DND-41 (cell line): ENCODE measurements at regions not wholly inside any gene's neighbourhood (a gene's known extent, or its start where the extent isn't known, plus 50 kb on each side); places are given as distances from the start of the nearest gene placed in this dataset.

Source experiments
- ATAC-seq: fragments of 200-7000 bp; cut with Tn5 transposase; 3 replicates; pipeline ENCODE4 v1.9.1; 2021; ENCODE audit warnings: low read depth; ENCODE audit not compliant: insufficient read depth
- DNase-seq: peaks from one replicate; pipeline ENCODE4 v3.0.0-alpha.2; 2020
- H2AFZ ChIP-seq: 2 replicates; pipeline ENCODE4 v1.6.0; 2012; ENCODE audit warnings: low read depth, low read length
- H3K27ac ChIP-seq: 2 replicates; pipeline ENCODE4 v1.5.1; 2012; ENCODE audit warnings: low read length, inconsistent platforms
- H3K27me3 ChIP-seq: fragments of 200-600 bp; sonication (generic); 2 replicates; pipeline ENCODE4 v1.6.0; 2012; ENCODE audit warnings: low read length, mild to moderate bottlenecking, inconsistent platforms; ENCODE audit not compliant: insufficient read depth, poor library complexity
- H3K36me3 ChIP-seq: 2 replicates; pipeline ENCODE4 v1.5.1; 2012; ENCODE audit warnings: low read length, inconsistent platforms; ENCODE audit not compliant: insufficient read depth
- H3K4me1 ChIP-seq: 2 replicates; pipeline ENCODE4 v1.5.1; 2012; ENCODE audit warnings: mild to moderate bottlenecking, low read length; ENCODE audit not compliant: insufficient read depth
- H3K4me2 ChIP-seq: 2 replicates; pipeline ENCODE4 v1.6.0; 2012; ENCODE audit warnings: mild to moderate bottlenecking, moderate library complexity, low read length, inconsistent platforms; ENCODE audit not compliant: insufficient read depth
- H3K4me3 ChIP-seq, 2 experiments: fragments of 200-600 bp in 1 of 2; shearing (Covaris generic) in 1 of 2; 2 replicates each; pipeline ENCODE4 v1.5.1; 2012 to 2016; ENCODE audit warnings: inconsistent platforms in 2 of 2, low read length in 2 of 2, mild to moderate bottlenecking in 2 of 2, low read depth in 1 of 2, moderate library complexity in 1 of 2
- H3K79me2 ChIP-seq: 2 replicates; pipeline ENCODE4 v1.6.0; 2012; ENCODE audit warnings: low read length, inconsistent platforms; ENCODE audit not compliant: insufficient read depth
- H3K9ac ChIP-seq: 2 replicates; pipeline ENCODE4 v1.6.0; 2012; ENCODE audit warnings: low read depth, mild to moderate bottlenecking, inconsistent platforms, low read length, moderate library complexity
- H3K9me3 ChIP-seq: 2 replicates; pipeline ENCODE4 v1.5.1; 2012; ENCODE audit warnings: low read length, moderate library complexity, mild to moderate bottlenecking, inconsistent platforms; ENCODE audit not compliant: insufficient read depth, severe bottlenecking
- H4K20me1 ChIP-seq: 2 replicates; pipeline ENCODE4 v1.6.0; 2012; ENCODE audit warnings: low read length; ENCODE audit not compliant: insufficient read depth
- EZH2 ChIP-seq: IDR thresholded peaks from 3 replicates; pipeline ENCODE4 v1.6.1; 2012; ENCODE audit warnings: borderline replicate concordance, low read depth, mild to moderate bottlenecking, moderate library complexity, low read length, inconsistent platforms; ENCODE audit not compliant: severe bottlenecking
- TF ChIP-seq, protein P1 (sequence below): IDR thresholded peaks from 2 replicates; pipeline ENCODE4 v1.5.1; 2012; ENCODE audit warnings: borderline replicate concordance, low read length, moderate library complexity, mild to moderate bottlenecking; ENCODE audit not compliant: poor library complexity, severe bottlenecking; ENCODE audit errors: extremely low read depth

GRCh38 chr4:77240469-77241066 is 83.6 kb downstream of the CCNG2 start:
- Histone ChIP-seq H3K4me1 (no peaks in the 10 kb centered on the region), H3K9ac (no peak overlapping the region), H4K20me1 (peaks cover 6% of the 10 kb centered on the region; the same call in 1 of the 2 replicates), H3K27ac (no peak overlapping the region), H3K27me3 (peaks cover 5% of the 10 kb centered on the region), H3K79me2 (no peaks in the 10 kb centered on the region), H2AFZ (no peak overlapping the region), H3K36me3 (no peaks in the 10 kb centered on the region), H3K9me3 (no peaks in the 10 kb centered on the region), H3K4me2 (no peak overlapping the region), H3K4me3 (no peak overlapping the region)
- ATAC-seq (peak; percentile 96), DNase-seq (peak; percentile 62)
- TF ChIP-seq, protein P1, sequence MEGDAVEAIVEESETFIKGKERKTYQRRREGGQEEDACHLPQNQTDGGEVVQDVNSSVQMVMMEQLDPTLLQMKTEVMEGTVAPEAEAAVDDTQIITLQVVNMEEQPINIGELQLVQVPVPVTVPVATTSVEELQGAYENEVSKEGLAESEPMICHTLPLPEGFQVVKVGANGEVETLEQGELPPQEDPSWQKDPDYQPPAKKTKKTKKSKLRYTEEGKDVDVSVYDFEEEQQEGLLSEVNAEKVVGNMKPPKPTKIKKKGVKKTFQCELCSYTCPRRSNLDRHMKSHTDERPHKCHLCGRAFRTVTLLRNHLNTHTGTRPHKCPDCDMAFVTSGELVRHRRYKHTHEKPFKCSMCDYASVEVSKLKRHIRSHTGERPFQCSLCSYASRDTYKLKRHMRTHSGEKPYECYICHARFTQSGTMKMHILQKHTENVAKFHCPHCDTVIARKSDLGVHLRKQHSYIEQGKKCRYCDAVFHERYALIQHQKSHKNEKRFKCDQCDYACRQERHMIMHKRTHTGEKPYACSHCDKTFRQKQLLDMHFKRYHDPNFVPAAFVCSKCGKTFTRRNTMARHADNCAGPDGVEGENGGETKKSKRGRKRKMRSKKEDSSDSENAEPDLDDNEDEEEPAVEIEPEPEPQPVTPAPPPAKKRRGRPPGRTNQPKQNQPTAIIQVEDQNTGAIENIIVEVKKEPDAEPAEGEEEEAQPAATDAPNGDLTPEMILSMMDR: peak; percentile 87
- no peak for TF ChIP-seq EZH2

DNA sequence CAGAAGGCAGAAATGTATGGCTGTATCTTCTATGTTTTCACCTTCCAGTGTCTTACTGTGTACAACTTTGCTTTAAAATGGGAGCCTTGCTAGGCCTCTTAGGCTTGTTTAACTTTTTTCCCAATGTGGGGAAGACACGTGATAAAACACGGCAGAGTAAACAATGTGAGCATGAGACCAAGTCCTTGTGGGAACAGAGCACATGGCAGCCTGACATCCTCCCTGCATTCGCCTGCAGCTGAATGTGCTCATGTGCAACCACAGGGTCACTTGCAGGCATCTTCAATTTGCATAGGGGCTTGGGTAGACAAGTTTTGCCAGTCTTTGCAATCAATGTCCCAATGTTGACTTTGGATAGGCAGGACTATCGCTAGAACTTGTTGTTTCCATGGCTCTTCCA is 91.8 kb downstream of the CCNG2 start:
- Histone ChIP-seq H3K4me2 (no peak overlapping the region), H3K4me1 (no peaks in the 10 kb centered on the region), H3K27ac (no peak overlapping the region), H3K4me3 (no peak overlapping the region), H3K79me2 (no peaks in the 10 kb centered on the region), H3K9me3 (no peaks in the 10 kb centered on the region), H3K36me3 (no peaks in the 10 kb centered on the region), H3K9ac (no peak overlapping the region), H3K27me3 (no peaks in the 10 kb centered on the region), H4K20me1 (no peaks in the 10 kb centered on the region), H2AFZ (no peak overlapping the region)
- no peak for TF ChIP-seq EZH2
- TF ChIP-seq, protein P1: no peak
- no peak for ATAC-seq
- no peak for DNase-seq

- Histone ChIP-seq H3K36me3 (no peaks in the 10 kb centered on the region), H3K27ac (no peak overlapping the region), H2AFZ (no peak overlapping the region), H3K9me3 (no peaks in the 10 kb centered on the region), H3K9ac (no peak overlapping the region), H3K27me3 (no peaks in the 10 kb centered on the region), H3K4me2 (no peak overlapping the region), H4K20me1 (no peaks in the 10 kb centered on the region), H3K4me3 (no peak overlapping the region), H3K4me1 (no peaks in the 10 kb centered on the region), H3K79me2 (no peaks in the 10 kb centered on the region)
- TF ChIP-seq, protein P1: no peak
- TF ChIP-seq EZH2: no peak
- DNase-seq (no peak), ATAC-seq (no peak)
Measured at GRCh38 chr4:77251751-77252150, 94.7 kb downstream of the CCNG2 start.
